ENCODE measurements at regions not wholly inside any gene's neighbourhood (a gene's known extent, or its start where the extent isn't known, plus 50 kb on each side); places are given as distances from the start of the nearest gene placed in this dataset.
A peak's percentile ranks its signal among the peaks of the same experiment; 100 is the strongest.

DNA sequence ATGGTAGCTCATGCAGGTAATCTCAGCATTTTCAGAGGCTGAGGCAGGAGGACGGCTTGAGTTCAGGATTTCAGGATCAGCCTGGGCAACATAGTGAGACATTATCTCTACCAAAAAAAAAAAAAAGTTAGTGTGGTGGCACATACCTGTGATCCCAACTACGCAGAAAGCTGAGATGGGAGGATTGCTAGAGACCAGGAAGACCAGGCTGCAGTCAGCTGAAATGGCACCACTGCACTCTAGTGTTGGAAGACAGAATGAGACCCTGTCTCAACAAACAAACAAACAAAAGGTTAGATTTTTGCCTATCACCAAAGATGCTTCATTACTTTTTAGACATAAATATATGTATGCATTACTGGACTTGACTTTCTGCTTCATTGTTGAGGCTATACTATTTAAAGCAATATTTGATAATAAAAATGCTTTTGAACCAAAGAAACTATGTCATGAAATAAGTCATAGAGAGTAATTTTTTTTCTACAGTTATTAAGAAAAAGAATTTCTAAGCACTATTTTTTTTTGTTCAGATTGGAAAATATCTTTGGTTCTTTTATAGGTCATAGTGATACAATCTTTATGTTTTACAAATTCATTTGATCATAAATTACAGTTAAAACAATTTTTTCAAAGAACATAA is 1180.1 kb upstream of the ATXN8OS start:
- Histone ChIP-seq H3K9me3 (replicated peaks; ENCODE audit: control insufficient read depth, insufficient read depth, low read length) (no peaks in the 10 kb centered on the region), H3K4me3 (no peak overlapping the region), H4K20me1 (ENCODE audit: control insufficient read depth, insufficient read depth) (no peaks in the 10 kb centered on the region), H2AFZ (ENCODE audit: control insufficient read depth, low read depth, low read length) (no peak overlapping the region), H3K27me3 (replicated peaks in 1 of 2; ENCODE audit: control insufficient read depth in 2 of 2, insufficient read depth in 2 of 2, low read length in 1 of 2) (no peaks in the 10 kb centered on the region), H3K4me2 (ENCODE audit: control insufficient read depth, insufficient read depth) (no peak overlapping the region), H3K79me2 (ENCODE audit: control insufficient read depth, insufficient read depth, low read length) (no peaks in the 10 kb centered on the region), H3K4me1 (ENCODE audit: control insufficient read depth, insufficient read depth, low read length) (no peaks in the 10 kb centered on the region), H3K36me3 (ENCODE audit: control insufficient read depth in 2 of 2, insufficient read depth in 2 of 2, low read length in 1 of 2) (no peaks in the 10 kb centered on the region), H3K27ac (ENCODE audit: control insufficient read depth, insufficient read depth) (no peak overlapping the region), H3K9ac (ENCODE audit: control insufficient read depth, insufficient read depth, low read length) (no peak overlapping the region)
- TF ChIP-seq TCF3 (IDR thresholded peaks at IDR 0.05; ENCODE audit: borderline replicate concordance, insufficient read depth, low read depth, low read length): no peak
- TF ChIP-seq CTCF (IDR thresholded peaks at IDR 0.05 in 2 of 3, conservative IDR thresholded peaks at IDR 0.05 in 1 of 3; ENCODE audit: control insufficient read depth in 2 of 3, extremely low read depth in 1 of 3, insufficient read depth in 1 of 3, low read depth in 3 of 3, low read length in 3 of 3): peak; percentile 29 to 61 (median 58); a peak in 4 of 6 replicates
- TF ChIP-seq SMC3 (IDR thresholded peaks at IDR 0.05; ENCODE audit: borderline replicate concordance, low read length): peak; percentile 41; the same call in 1 of the 2 replicates
- TF ChIP-seq NFXL1 (IDR thresholded peaks at IDR 0.05; ENCODE audit: borderline replicate concordance): no peak
- TF ChIP-seq KDM1A (IDR thresholded peaks at IDR 0.05; ENCODE audit: borderline replicate concordance): no peak
- peak; percentile 65 for TF ChIP-seq RAD21 (IDR thresholded peaks at IDR 0.05; ENCODE audit: insufficient read depth, low read depth, low read length)
- no peak for DNase-seq (ENCODE audit: low read depth, low spot score)
- RAD21 ChIA-PET (ENCODE audit: unreplicated experiment): interaction anchor here (0.7 to 1.5 kb wide), 6 partner anchors 9 to 623 kb away, joined by 3 to 6 read pairs (median 4); no protein-coding TSS in a partner anchor
- POLR2A ChIA-PET: interaction anchor here (0.6 kb wide), 1 partner anchor 173 kb away, joined by 4 read pairs; no protein-coding TSS in a partner anchor
- in situ Hi-C loops (cut with MboI): loop anchor here (25.0 kb wide), 1 partner anchor 615 kb away; no protein-coding TSS in a partner anchor
- SMC1A ChIA-PET (ENCODE audit: uncharacterized antibody, unreplicated experiment): interaction anchor here (0.6 to 1.4 kb wide), 4 partner anchors 10 to 623 kb away, joined by 3 to 5 read pairs (median 4); no protein-coding TSS in a partner anchor
- no TSS peak for BruUV-seq (replicated peaks)
- ATAC-seq: peak; percentile 76
- intact Hi-C loops (cut with micrococcal nuclease; ENCODE audit: unreplicated experiment): loop anchor here (1.0 kb wide), 1 partner anchor 623 kb away; no protein-coding TSS in a partner anchor
- CTCF ChIA-PET: interaction anchor here (0.6 to 1.6 kb wide), 10 partner anchors 8 to 783 kb away, joined by 3 to 13 read pairs (median 3); no protein-coding TSS in a partner anchor
- no peak for FAIRE-seq
- 48% methylated on average over 2 of the region's 2 CpGs for WGBS (ENCODE audit: insufficient coverage, insufficient replicate concordance, low lambda C conversion rate, missing lambda C conversion rate)
